Liver (tissue), 8 donors: ENCODE measurements at regions not wholly inside any gene's neighbourhood (a gene's known extent, or its start where the extent isn't known, plus 50 kb on each side); places are given as distances from the start of the nearest gene placed in this dataset.

Experiments used
- DNase-seq: peaks from one replicate; pipeline ENCODE4 v3.0.0-alpha.2; 2017; ENCODE audit warnings: low spot score
- H3K27ac ChIP-seq, 2 donors: one replicate each; pipeline ENCODE4 v1.7.0; 2013; ENCODE audit warnings: inconsistent platforms in 2 of 2, low read length in 2 of 2, control low read depth in 1 of 2, low read depth in 1 of 2, mild to moderate bottlenecking in 1 of 2
- H3K27me3 ChIP-seq, 4 donors: one replicate each; pipeline versions ENCODE4 v1.6.1 to v1.7.0; 2013; ENCODE audit warnings: low read length in 3 of 4, inconsistent platforms in 1 of 4, mild to moderate bottlenecking in 1 of 4, moderate library complexity in 1 of 4; ENCODE audit not compliant: control insufficient read depth in 4 of 4, insufficient read depth in 4 of 4
- H3K36me3 ChIP-seq, 4 donors: one replicate each; pipeline versions ENCODE4 v1.6.1 to v1.7.0; 2013; ENCODE audit warnings: low read length in 3 of 4, mild to moderate bottlenecking in 3 of 4, low read depth in 1 of 4, moderate library complexity in 1 of 4; ENCODE audit not compliant: control insufficient read depth in 4 of 4, insufficient read depth in 3 of 4
- H3K4me1 ChIP-seq, 4 donors: one replicate each; pipeline versions ENCODE4 v1.6.1 to v1.7.0; 2013; ENCODE audit warnings: low read length in 3 of 4, mild to moderate bottlenecking in 3 of 4, moderate library complexity in 1 of 4; ENCODE audit not compliant: control insufficient read depth in 4 of 4, insufficient read depth in 4 of 4
- H3K4me3 ChIP-seq, 3 donors: one replicate each; pipeline versions ENCODE4 v1.6.1 to v1.7.0; 2013; ENCODE audit warnings: low read length in 3 of 3, control low read depth in 1 of 3, low read depth in 1 of 3, mild to moderate bottlenecking in 1 of 3
- H3K9ac ChIP-seq, 2 donors: one replicate each; pipeline ENCODE4 v1.7.0; 2013; ENCODE audit warnings: low read length in 2 of 2, mild to moderate bottlenecking in 2 of 2, moderate library complexity in 2 of 2, control low read depth in 1 of 2, low read depth in 1 of 2
- H3K9me3 ChIP-seq, 4 donors: one replicate each; pipeline versions ENCODE4 v1.6.1 to v1.7.0; 2013; ENCODE audit warnings: low read length in 3 of 4; ENCODE audit not compliant: control insufficient read depth in 4 of 4
- EGR1 ChIP-seq, 2 donors: IDR thresholded peaks; 2 replicates each; pipeline ENCODE4 v1.6.1; 2016 to 2018; ENCODE audit warnings: antibody characterized with exemption in 2 of 2, low read depth in 2 of 2
- FOXA1 ChIP-seq: IDR thresholded peaks from 2 replicates; pipeline ENCODE4 v1.6.1; 2016; ENCODE audit warnings: antibody characterized with exemption
- FOXA2 ChIP-seq: IDR thresholded peaks from 2 replicates; pipeline ENCODE4 v1.6.1; 2016; ENCODE audit warnings: antibody characterized with exemption
- GABPA ChIP-seq, 2 donors: IDR thresholded peaks in 1 of 2; conservative IDR thresholded peaks in 1 of 2; 2 replicates each; pipeline ENCODE4 v1.6.1; 2016; ENCODE audit warnings: antibody characterized with exemption in 2 of 2, mild to moderate bottlenecking in 1 of 2, moderate library complexity in 1 of 2
- HNF4A ChIP-seq, 2 donors: conservative IDR thresholded peaks; 2 replicates each; pipeline ENCODE4 v1.6.1; 2016; ENCODE audit warnings: antibody characterized with exemption in 2 of 2, mild to moderate bottlenecking in 2 of 2
- HNF4G ChIP-seq: IDR thresholded peaks from 2 replicates; pipeline ENCODE4 v1.6.1; 2016; ENCODE audit warnings: antibody characterized with exemption
- JUND ChIP-seq, 2 donors: IDR thresholded peaks; 2 replicates each; pipeline ENCODE4 v1.6.1; 2016; ENCODE audit warnings: antibody characterized with exemption in 2 of 2
- NR2F2 ChIP-seq: IDR thresholded peaks from 2 replicates; pipeline ENCODE4 v1.6.1; 2016; ENCODE audit warnings: antibody characterized with exemption
- RAD21 ChIP-seq, 2 donors: IDR thresholded peaks; 2 replicates each; pipeline ENCODE4 v1.6.1; 2016; ENCODE audit warnings: antibody characterized with exemption in 2 of 2, mild to moderate bottlenecking in 2 of 2
- REST ChIP-seq: IDR thresholded peaks from 2 replicates; pipeline ENCODE4 v1.6.1; 2016; ENCODE audit warnings: antibody characterized with exemption, mild to moderate bottlenecking
- RXRA ChIP-seq, 2 donors: IDR thresholded peaks; 2 replicates each; pipeline ENCODE4 v1.6.1; 2017 to 2018; ENCODE audit warnings: antibody characterized with exemption in 2 of 2, mild to moderate bottlenecking in 1 of 2
- SP1 ChIP-seq: IDR thresholded peaks from 2 replicates; pipeline ENCODE4 v1.6.1; 2018; ENCODE audit warnings: antibody characterized with exemption, mild to moderate bottlenecking
- TAF1 ChIP-seq: conservative IDR thresholded peaks from 2 replicates; pipeline ENCODE4 v1.6.1; 2016; ENCODE audit warnings: antibody characterized with exemption, mild to moderate bottlenecking
- YY1 ChIP-seq: IDR thresholded peaks from 2 replicates; pipeline ENCODE4 v1.6.1; 2016; ENCODE audit warnings: antibody characterized with exemption, mild to moderate bottlenecking
- WGBS: extraction: QIAGEN DNeasy Blood & Tissue Kit; methylation state at CpG from one replicate; pipeline ENCODE4 v1.1.7; 2013; 5-methylcytosine and 5-hydroxymethylcytosine counted together
- TF ChIP-seq, protein P1 (sequence below): IDR thresholded peaks from 2 replicates; pipeline ENCODE4 v1.6.1; 2016; ENCODE audit warnings: antibody characterized with exemption
- TF ChIP-seq, protein P2 (sequence below): IDR thresholded peaks from 2 replicates; pipeline ENCODE4 v1.6.1; 2016; ENCODE audit warnings: antibody characterized with exemption
- TF ChIP-seq, protein P3 (sequence below): fragments of 150-350 bp; IDR thresholded peaks from 2 replicates; pipeline ENCODE4 v1.5.1; 2017; ENCODE audit warnings: improper control_type of control experiment, low read depth, low read length; ENCODE audit not compliant: missing input control
- TF ChIP-seq, protein P4 (sequence below): IDR thresholded peaks from 2 replicates; pipeline ENCODE4 v1.6.1; 2016; ENCODE audit warnings: antibody characterized with exemption
- donor health status: healthy.
- donor health status: healthy.
- donor health status: healthy.
- donor health status: healthy.
- donor health status: healthy.

GRCh38 chr1:239999170-239999569 lies 92.5 kb upstream of the FMN2 start:
- H3K4me3 ChIP-seq: no peak overlapping the region
- H3K36me3 ChIP-seq: no peaks in the 10 kb centered on the region
- TF ChIP-seq EGR1 (IDR thresholded peaks at IDR 0.05; ENCODE audit: low read depth in 2 of 2) (no peak), RAD21 (IDR thresholded peaks at IDR 0.05) (no peak), HNF4A (conservative IDR thresholded peaks at IDR 0.05) (no peak), FOXA1 (no peak), JUND (IDR thresholded peaks at IDR 0.05) (no peak), HNF4G (no peak), REST (no peak), NR2F2 (no peak), TAF1 (no peak), FOXA2 (no peak), YY1 (no peak), SP1 (no peak)
- TF ChIP-seq, protein P1, sequence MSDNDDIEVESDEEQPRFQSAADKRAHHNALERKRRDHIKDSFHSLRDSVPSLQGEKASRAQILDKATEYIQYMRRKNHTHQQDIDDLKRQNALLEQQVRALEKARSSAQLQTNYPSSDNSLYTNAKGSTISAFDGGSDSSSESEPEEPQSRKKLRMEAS: no peak
- TF ChIP-seq, protein P2, sequence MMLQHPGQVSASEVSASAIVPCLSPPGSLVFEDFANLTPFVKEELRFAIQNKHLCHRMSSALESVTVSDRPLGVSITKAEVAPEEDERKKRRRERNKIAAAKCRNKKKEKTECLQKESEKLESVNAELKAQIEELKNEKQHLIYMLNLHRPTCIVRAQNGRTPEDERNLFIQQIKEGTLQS: no peak
- TF ChIP-seq, protein P3, sequence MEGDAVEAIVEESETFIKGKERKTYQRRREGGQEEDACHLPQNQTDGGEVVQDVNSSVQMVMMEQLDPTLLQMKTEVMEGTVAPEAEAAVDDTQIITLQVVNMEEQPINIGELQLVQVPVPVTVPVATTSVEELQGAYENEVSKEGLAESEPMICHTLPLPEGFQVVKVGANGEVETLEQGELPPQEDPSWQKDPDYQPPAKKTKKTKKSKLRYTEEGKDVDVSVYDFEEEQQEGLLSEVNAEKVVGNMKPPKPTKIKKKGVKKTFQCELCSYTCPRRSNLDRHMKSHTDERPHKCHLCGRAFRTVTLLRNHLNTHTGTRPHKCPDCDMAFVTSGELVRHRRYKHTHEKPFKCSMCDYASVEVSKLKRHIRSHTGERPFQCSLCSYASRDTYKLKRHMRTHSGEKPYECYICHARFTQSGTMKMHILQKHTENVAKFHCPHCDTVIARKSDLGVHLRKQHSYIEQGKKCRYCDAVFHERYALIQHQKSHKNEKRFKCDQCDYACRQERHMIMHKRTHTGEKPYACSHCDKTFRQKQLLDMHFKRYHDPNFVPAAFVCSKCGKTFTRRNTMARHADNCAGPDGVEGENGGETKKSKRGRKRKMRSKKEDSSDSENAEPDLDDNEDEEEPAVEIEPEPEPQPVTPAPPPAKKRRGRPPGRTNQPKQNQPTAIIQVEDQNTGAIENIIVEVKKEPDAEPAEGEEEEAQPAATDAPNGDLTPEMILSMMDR: no peak
- no peak overlapping the region for H3K27ac ChIP-seq
- H3K4me1 ChIP-seq: peaks cover 0 to 9% (median 3%) of the 10 kb centered on the region in 4 donors
- no peaks in the 10 kb centered on the region for H3K9me3 ChIP-seq
- H3K27me3 ChIP-seq: peaks cover 0 to 13% (median 9%) of the 10 kb centered on the region in 4 donors
- WGBS: 37% methylated on average over 2 of the region's 2 CpGs
- no peak for DNase-seq
- no peak overlapping the region for H3K9ac ChIP-seq

GRCh38 chr1:240000634-240001033 lies 91.0 kb upstream of the FMN2 start:
- no peaks in the 10 kb centered on the region for H3K36me3 ChIP-seq
- H3K27me3 ChIP-seq: peaks cover 0 to 13% (median 7%) of the 10 kb centered on the region in 4 donors
- TF ChIP-seq RXRA (IDR thresholded peaks at IDR 0.05) (no peak), FOXA2 (no peak), JUND (IDR thresholded peaks at IDR 0.05) (no peak), FOXA1 (no peak), TAF1 (no peak), YY1 (no peak), HNF4A (conservative IDR thresholded peaks at IDR 0.05) (no peak), REST (no peak), GABPA (IDR thresholded peaks at IDR 0.05 in 1 of 2, conservative IDR thresholded peaks at IDR 0.05 in 1 of 2) (no peak), SP1 (no peak)
- TF ChIP-seq, protein P4, sequence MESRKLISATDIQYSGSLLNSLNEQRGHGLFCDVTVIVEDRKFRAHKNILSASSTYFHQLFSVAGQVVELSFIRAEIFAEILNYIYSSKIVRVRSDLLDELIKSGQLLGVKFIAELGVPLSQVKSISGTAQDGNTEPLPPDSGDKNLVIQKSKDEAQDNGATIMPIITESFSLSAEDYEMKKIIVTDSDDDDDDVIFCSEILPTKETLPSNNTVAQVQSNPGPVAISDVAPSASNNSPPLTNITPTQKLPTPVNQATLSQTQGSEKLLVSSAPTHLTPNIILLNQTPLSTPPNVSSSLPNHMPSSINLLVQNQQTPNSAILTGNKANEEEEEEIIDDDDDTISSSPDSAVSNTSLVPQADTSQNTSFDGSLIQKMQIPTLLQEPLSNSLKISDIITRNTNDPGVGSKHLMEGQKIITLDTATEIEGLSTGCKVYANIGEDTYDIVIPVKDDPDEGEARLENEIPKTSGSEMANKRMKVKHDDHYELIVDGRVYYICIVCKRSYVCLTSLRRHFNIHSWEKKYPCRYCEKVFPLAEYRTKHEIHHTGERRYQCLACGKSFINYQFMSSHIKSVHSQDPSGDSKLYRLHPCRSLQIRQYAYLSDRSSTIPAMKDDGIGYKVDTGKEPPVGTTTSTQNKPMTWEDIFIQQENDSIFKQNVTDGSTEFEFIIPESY: no peak
- TF ChIP-seq, protein P1: no peak
- TF ChIP-seq, protein P3: no peak
- H3K4me1 ChIP-seq: peaks cover 0 to 9% (median 3%) of the 10 kb centered on the region in 4 donors
- no peak overlapping the region for H3K9ac ChIP-seq
- H3K4me3 ChIP-seq: no peak overlapping the region
- no peak overlapping the region for H3K27ac ChIP-seq
- WGBS: 80% methylated on average over 4 of the region's 4 CpGs
- no peak for DNase-seq
- H3K9me3 ChIP-seq: no peaks in the 10 kb centered on the region
